A673 (cell line): ENCODE measurements at regions not wholly inside any gene's neighbourhood (a gene's known extent, or its start where the extent isn't known, plus 50 kb on each side); places are given as distances from the start of the nearest gene placed in this dataset.

Experiments
- BruUV-seq: library from RNA; stranded (reverse); fragments of 400-500 nt; replicated peaks from 2 replicates; lab custom pipeline; 2021; lab: Mats Ljungman, UMichigan
- CTCF ChIA-PET: fragments of 300-600 bp; sonication (Branson Sonifier 250); formaldehyde crosslinking; loops from one replicate; lab custom pipeline; 2022; ENCODE audit warnings: antibody characterized with exemption; lab: Charles Lee
- POLR2A ChIA-PET: fragments of 300-600 bp; sonication (Branson Sonifier 250); formaldehyde crosslinking; loops from one replicate; lab custom pipeline; 2022; ENCODE audit warnings: antibody characterized with exemption; ENCODE audit not compliant: low non-redundant PET; lab: Charles Lee
- DNase-seq: peaks from one replicate; pipeline ENCODE4 v3.0.0-alpha.2; 2015; ENCODE audit warnings: low spot score
- H3K27ac ChIP-seq: fragments of 200-600 bp; sonication (generic); 2 replicates; pipeline ENCODE4 v1.5.1; 2016; ENCODE audit warnings: mixed run types, low read depth, mild to moderate bottlenecking, mixed read lengths, antibody characterized with exemption, low read length; ENCODE audit not compliant: poor library complexity, severe bottlenecking
- H3K27me3 ChIP-seq: fragments of 200-600 bp; sonication (generic); replicated peaks from 2 replicates; pipeline ENCODE4 v1.6.1; 2017; ENCODE audit warnings: mixed run types, low read depth, mild to moderate bottlenecking, mixed read lengths, antibody characterized with exemption, low read length; ENCODE audit not compliant: insufficient read depth, poor library complexity
- H3K36me3 ChIP-seq: fragments of 200-600 bp; sonication (generic); 2 replicates; pipeline ENCODE4 v1.6.1; 2016; ENCODE audit warnings: mixed run types, mild to moderate bottlenecking, mixed read lengths, antibody characterized with exemption, low read length; ENCODE audit not compliant: insufficient read depth, poor library complexity, severe bottlenecking
- H3K4me1 ChIP-seq: fragments of 200-600 bp; sonication (generic); 2 replicates; pipeline ENCODE4 v1.6.1; 2017; ENCODE audit warnings: mixed run types, mild to moderate bottlenecking, mixed read lengths, antibody characterized with exemption, low read length; ENCODE audit not compliant: insufficient read depth, poor library complexity, severe bottlenecking
- H3K4me3 ChIP-seq: fragments of 200-600 bp; sonication (generic); 2 replicates; pipeline ENCODE4 v1.5.1; 2016; ENCODE audit warnings: low read depth, mixed run types, mild to moderate bottlenecking, mixed read lengths, low read length; ENCODE audit not compliant: poor library complexity, severe bottlenecking
- H3K9me3 ChIP-seq: fragments of 200-600 bp; sonication (generic); 2 replicates; pipeline ENCODE4 v1.6.1; 2016; ENCODE audit warnings: mixed run types, low read depth, mild to moderate bottlenecking, mixed read lengths, antibody characterized with exemption, low read length; ENCODE audit not compliant: poor library complexity, severe bottlenecking
- EZH2 ChIP-seq: fragments of 200-600 bp; sonication (generic); IDR thresholded peaks from 2 replicates; pipeline ENCODE4 v1.6.1; 2017; ENCODE audit warnings: borderline replicate concordance, low read depth, mild to moderate bottlenecking, mixed read lengths, antibody characterized with exemption, low read length; ENCODE audit not compliant: poor library complexity, severe bottlenecking
- intact Hi-C: fragments of 100-400 bp; cut with micrococcal nuclease; formaldehyde crosslinking; loops from one replicate; pipeline ENCODE4 v1.10.0; 2022; ENCODE audit not compliant: unreplicated experiment
- TF ChIP-seq, protein P1 (sequence below): fragments of 300-800, 200-600 bp; sonication (generic); conservative IDR thresholded peaks from 2 replicates; pipeline ENCODE4 v1.5.1; 2017; ENCODE audit warnings: low read depth, mild to moderate bottlenecking, antibody characterized with exemption, low read length, moderate library complexity, mixed read lengths

DNA sequence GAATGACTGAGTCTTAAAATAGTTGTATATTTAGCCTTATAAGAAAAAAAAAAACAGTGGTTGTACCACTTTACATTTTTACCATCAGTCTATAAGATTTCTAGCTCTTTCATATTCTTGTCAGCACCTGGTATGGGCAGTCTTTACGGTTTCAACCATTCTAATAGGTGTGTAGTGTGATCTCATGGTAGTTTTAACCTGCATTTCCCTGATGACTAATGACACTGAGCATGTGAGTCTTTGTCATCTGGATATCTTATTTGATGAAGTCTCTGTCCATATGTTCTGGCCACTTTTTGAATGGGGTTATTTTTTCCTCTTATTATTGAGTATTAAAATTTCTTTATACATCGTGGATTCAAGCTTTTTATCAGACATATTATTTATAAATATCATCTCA, 365.3 kb upstream of the IGFBP3 start:
- CTCF ChIA-PET, result no interaction called here
- intact Hi-C loops, result no loop called here
- H3K4me3 ChIP-seq, result no peak overlapping the region

DNA sequence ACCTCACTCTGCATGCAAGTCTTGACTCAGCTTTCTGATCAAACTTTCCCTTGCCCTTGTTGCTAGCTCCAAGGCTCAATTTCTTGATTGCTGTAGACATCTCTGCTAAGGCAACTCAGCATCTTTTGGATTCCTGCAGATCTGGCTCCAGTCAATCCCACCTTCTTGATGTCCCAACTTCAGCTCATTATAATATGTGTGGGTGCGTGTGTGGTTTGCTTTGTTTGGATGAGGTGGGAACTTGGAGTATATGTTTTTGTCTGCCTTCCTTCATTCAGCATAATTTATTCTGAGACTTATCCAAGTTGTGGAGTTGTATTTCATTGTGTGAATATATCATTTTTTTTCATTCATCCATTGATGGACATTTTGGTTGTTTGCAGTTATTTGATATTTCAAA, 364.8 kb upstream of the IGFBP3 start:
- Histone ChIP-seq H3K4me1 (no peaks in the 10 kb centered on the region), H3K27ac (no peak overlapping the region), H3K27me3 (no peaks in the 10 kb centered on the region), H3K9me3 (no peaks in the 10 kb centered on the region), H3K36me3 (no peaks in the 10 kb centered on the region), H3K4me3 (no peak overlapping the region)
- POLR2A ChIA-PET, result no interaction called here
- intact Hi-C loops, result no loop called here
- TF ChIP-seq EZH2, result no peak
- TF ChIP-seq, protein P1, sequence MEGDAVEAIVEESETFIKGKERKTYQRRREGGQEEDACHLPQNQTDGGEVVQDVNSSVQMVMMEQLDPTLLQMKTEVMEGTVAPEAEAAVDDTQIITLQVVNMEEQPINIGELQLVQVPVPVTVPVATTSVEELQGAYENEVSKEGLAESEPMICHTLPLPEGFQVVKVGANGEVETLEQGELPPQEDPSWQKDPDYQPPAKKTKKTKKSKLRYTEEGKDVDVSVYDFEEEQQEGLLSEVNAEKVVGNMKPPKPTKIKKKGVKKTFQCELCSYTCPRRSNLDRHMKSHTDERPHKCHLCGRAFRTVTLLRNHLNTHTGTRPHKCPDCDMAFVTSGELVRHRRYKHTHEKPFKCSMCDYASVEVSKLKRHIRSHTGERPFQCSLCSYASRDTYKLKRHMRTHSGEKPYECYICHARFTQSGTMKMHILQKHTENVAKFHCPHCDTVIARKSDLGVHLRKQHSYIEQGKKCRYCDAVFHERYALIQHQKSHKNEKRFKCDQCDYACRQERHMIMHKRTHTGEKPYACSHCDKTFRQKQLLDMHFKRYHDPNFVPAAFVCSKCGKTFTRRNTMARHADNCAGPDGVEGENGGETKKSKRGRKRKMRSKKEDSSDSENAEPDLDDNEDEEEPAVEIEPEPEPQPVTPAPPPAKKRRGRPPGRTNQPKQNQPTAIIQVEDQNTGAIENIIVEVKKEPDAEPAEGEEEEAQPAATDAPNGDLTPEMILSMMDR, result no peak
- CTCF ChIA-PET, result no interaction called here
- no TSS peak for BruUV-seq
- no peak for DNase-seq

More for the DNA sequence above, 365.3 kb upstream of the IGFBP3 start:
- no peaks in the 10 kb centered on the region for H3K36me3 ChIP-seq
- BruUV-seq, result no TSS peak
- no peaks in the 10 kb centered on the region for H3K27me3 ChIP-seq
- POLR2A ChIA-PET, result no interaction called here
- no peaks in the 10 kb centered on the region for H3K4me1 ChIP-seq
- H3K9me3 ChIP-seq, result no peaks in the 10 kb centered on the region
- no peak for DNase-seq
- no peak overlapping the region for H3K27ac ChIP-seq
- TF ChIP-seq EZH2, result no peak
- TF ChIP-seq, protein P1, result no peak

DNA sequence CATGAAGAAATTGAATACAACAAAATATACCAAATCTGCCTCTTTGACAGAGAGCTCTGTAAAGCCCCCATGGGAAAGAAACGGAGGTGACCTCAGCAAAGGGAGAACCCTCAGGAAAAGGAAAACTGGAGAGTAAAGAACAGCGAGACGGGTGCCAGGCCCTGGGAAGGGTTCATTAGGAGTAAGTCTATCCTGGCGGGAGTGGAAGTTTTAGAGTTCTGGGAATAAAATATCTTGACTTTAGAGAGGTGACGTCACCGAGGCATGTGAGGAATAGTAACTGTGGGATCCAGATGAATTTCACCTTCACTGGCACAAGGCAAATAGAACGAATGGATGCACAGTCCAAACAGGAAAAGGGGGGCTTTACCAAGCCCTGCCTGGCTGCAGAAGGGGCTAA, 362.8 kb upstream of the IGFBP3 start:
- POLR2A ChIA-PET, result no interaction called here
- CTCF ChIA-PET, result no interaction called here
- no peak for DNase-seq
- Histone ChIP-seq H3K27ac (no peak overlapping the region), H3K9me3 (no peaks in the 10 kb centered on the region), H3K27me3 (no peaks in the 10 kb centered on the region), H3K36me3 (no peaks in the 10 kb centered on the region), H3K4me3 (no peak overlapping the region), H3K4me1 (no peaks in the 10 kb centered on the region)
- TF ChIP-seq, protein P1, result no peak
- no peak for TF ChIP-seq EZH2
- no TSS peak for BruUV-seq
- intact Hi-C loops, result no loop called here
